Ishikawa (cell line): ENCODE measurements at regions not wholly inside any gene's neighbourhood (a gene's known extent, or its start where the extent isn't known, plus 50 kb on each side); places are given as distances from the start of the nearest gene placed in this dataset.

ENCODE experiments used
- CEBPB ChIP-seq: IDR thresholded peaks from 2 replicates; pipeline ENCODE4 v1.6.1; 2012
- EGR1 ChIP-seq: IDR thresholded peaks from 2 replicates; pipeline ENCODE4 v1.6.1; 2012
- TF ChIP-seq, protein P1 (sequence below): IDR thresholded peaks from 2 replicates; pipeline ENCODE4 v1.6.1; 2012

DNA sequence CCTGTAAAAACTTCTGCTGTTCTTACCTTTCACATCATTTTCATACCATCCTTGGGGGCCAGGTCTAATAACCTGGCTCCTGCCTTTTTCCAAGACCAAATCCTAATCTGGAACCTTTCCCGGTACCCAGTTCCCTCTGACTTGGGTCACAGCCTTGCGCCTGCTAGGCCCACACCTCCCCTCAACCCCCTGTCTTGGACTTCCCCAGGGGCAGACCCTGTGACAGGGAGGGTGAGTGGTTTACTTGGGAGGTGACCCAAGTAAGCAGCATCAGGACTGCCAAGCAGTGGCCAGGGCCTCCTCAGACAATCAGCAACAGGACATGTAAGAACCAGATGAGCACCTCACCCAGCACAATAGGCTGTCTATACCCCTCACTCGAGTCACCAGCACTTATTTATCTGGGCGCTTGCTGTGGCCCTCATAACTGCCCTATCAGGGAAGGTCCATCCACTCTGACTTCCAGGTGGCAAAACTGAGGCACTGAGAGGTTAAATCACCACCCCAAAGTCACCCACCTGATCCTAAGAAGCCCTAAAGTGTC lies 124.7 kb downstream of the MATN1 start:
- TF ChIP-seq, protein P1, sequence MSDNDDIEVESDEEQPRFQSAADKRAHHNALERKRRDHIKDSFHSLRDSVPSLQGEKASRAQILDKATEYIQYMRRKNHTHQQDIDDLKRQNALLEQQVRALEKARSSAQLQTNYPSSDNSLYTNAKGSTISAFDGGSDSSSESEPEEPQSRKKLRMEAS, result no peak
- no peak for TF ChIP-seq EGR1
- TF ChIP-seq CEBPB, result no peak
